ENCODE measurements at regions not wholly inside any gene's neighbourhood (a gene's known extent, or its start where the extent isn't known, plus 50 kb on each side); places are given as distances from the start of the nearest gene placed in this dataset.

DNA sequence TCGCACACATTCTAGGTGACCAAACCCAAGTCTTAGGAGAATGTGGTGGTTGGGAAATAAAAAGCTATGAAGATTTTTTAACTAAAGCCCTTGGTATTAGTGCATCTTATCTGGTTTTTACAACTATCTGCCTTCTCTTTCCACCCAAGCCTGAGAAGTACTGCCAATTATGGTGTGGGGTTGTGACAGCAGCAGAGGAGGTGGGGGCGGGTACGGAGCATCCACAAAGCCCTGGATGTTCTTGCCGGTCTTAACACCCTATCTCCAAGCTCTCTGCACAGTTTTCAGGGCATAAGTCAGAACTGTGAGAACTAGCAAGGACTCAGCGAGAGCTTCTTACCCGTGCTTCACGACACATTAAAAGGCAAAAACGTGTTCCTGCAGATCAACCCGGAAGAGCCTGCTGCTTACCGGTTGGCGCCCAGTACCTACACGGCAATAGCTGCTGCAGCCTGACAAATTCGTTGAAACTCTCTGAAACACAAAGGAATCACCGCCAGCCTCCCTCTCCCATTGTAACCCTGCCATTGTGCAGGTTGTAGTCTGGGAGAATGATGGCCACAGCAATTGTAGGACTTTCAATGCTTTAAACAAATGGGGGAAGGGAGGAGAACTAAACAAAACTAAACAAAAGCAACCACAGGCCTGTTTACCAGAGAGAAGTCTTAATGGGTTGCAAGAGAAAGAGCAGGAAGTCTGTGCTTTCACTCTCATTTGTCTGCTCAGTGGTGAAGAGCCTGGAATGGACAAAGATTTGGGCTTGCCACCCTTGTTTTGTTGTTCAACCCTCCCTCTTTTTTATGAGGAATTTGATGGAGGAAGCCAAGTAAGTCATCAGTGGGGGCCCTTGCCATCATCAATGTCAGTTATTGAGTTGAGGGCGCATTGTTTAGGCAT lies 461.0 kb upstream of the JARID2 start:
- H3K36me3 ChIP-seq (ENCODE audit: insufficient read depth, low read length), result no peaks in the 10 kb centered on the region
- H3K4me3 ChIP-seq (ENCODE audit: low read length in 2 of 2), result peak overlapping the region in 1 of 2 donors; percentile 9
- peaks cover 0 to 1% (median 0%) of the 10 kb centered on the region in 8 donors for H3K9me3 Mint-ChIP-seq
- H3K36me3 Mint-ChIP-seq, result no peaks in the 10 kb centered on the region
- ChIA-PET CTCF (ENCODE audit: partially characterized antibody) (interaction anchor here (0.7 to 1.5 kb wide), 3 partner anchors 67 to 645 kb away, joined by 3 read pairs; no protein-coding TSS in a partner anchor), POLR2A (ENCODE audit: partially characterized antibody) (interaction anchor here (0.7 to 1.4 kb wide), 3 partner anchors 11 to 113 kb away, joined by 3 to 4 read pairs (median 3); no protein-coding TSS in a partner anchor)
- peaks cover 11 to 16% (median 14%) of the 10 kb centered on the region in 4 donors for H3K4me1 Mint-ChIP-seq
- peaks cover 0 to under 1% of the 10 kb centered on the region in 2 donors for H3K27me3 Mint-ChIP-seq
- no peaks in the 10 kb centered on the region for H3K9me3 ChIP-seq (ENCODE audit: control insufficient read depth in 1 of 2, low read length in 2 of 2)
- peak overlapping the region; percentile 17 for H3K27ac ChIP-seq (ENCODE audit: low read depth, low read length)
- peak in 4 of 5 donors; percentile 24 to 45 (median 43) for DNase-seq
- peaks cover 13% of the 10 kb centered on the region for H3K4me1 ChIP-seq (ENCODE audit: insufficient read depth, low read length)
- no peaks in the 10 kb centered on the region for H3K27me3 ChIP-seq (ENCODE audit: insufficient read depth, low read length)
- intact Hi-C loops (cut with micrococcal nuclease), result no loop called here
- H3K4me3 Mint-ChIP-seq, result peak overlapping the region; percentile 67 to 85 (median 80)
- H3K27ac Mint-ChIP-seq, result peak overlapping the region; percentile 67 to 93 (median 91)

DNA sequence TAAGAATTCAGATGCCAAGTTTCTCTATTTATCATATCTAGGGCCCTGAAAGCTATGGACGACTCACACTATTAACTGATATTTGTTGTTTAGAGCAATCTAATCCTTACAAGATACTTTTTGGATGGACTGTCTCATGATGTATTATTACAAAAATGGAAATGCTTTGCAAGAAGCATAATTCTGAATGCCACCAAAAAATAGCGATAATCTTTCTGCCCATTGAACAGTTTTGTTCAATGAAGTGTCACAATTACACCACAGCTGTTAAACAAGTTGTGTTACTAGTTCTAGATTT lies 460.4 kb upstream of the JARID2 start:
- DNase-seq, result no peak
- ChIA-PET POLR2A (ENCODE audit: partially characterized antibody) (interaction anchor here (0.7 to 1.4 kb wide), 2 partner anchors 12 to 112 kb away, joined by 3 to 4 read pairs; no protein-coding TSS in a partner anchor), CTCF (ENCODE audit: partially characterized antibody) (no interaction called here)
- Mint-ChIP-seq H3K27ac (peak overlapping the region in 3 of 7 donors; percentile 67 to 93 (median 91)), H3K4me3 (peak overlapping the region in 2 of 8 donors; percentile 83 to 84), H3K36me3 (no peaks in the 10 kb centered on the region), H3K9me3 (peaks cover 0 to 1% (median 0%) of the 10 kb centered on the region in 8 donors), H3K4me1 (peaks cover 11 to 16% (median 14%) of the 10 kb centered on the region in 4 donors), H3K27me3 (peaks cover 0 to 2% of the 10 kb centered on the region in 2 donors)
- intact Hi-C loops (cut with micrococcal nuclease), result no loop called here
- H3K4me1 ChIP-seq (ENCODE audit: insufficient read depth, low read length), result peaks cover 13% of the 10 kb centered on the region
- no peaks in the 10 kb centered on the region for H3K36me3 ChIP-seq (ENCODE audit: insufficient read depth, low read length)
- no peaks in the 10 kb centered on the region for H3K27me3 ChIP-seq (ENCODE audit: insufficient read depth, low read length)
- H3K4me3 ChIP-seq (ENCODE audit: low read length in 2 of 2), result no peak overlapping the region
- H3K9me3 ChIP-seq (ENCODE audit: control insufficient read depth in 1 of 2, low read length in 2 of 2), result no peaks in the 10 kb centered on the region
- no peak overlapping the region for H3K27ac ChIP-seq (ENCODE audit: low read depth, low read length)

DNA sequence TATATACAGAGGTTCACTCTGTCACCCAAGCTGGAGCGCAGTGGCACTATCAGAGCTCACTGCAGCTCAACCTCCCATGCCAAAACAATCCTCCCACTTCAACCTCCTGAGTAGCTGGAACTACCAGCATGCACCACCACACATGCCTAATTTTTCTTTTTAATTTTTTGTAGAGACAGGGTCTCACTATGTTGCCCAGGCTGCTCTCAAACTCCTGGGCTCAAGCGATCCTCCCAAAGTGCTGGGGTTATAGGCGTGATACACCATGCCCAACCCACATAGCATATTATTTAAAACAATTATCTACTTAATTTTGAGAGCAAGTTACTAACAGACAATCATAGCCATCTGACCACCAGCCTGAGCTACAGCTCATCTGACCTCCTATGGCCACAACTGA lies 459.9 kb upstream of the JARID2 start:
- no peaks in the 10 kb centered on the region for H3K27me3 ChIP-seq (ENCODE audit: insufficient read depth, low read length)
- H3K9me3 Mint-ChIP-seq, result peaks cover 0 to 1% (median 0%) of the 10 kb centered on the region in 8 donors
- ChIA-PET CTCF (ENCODE audit: partially characterized antibody) (no interaction called here), POLR2A (ENCODE audit: partially characterized antibody) (no interaction called here)
- H3K4me1 ChIP-seq (ENCODE audit: insufficient read depth, low read length), result peaks cover 13% of the 10 kb centered on the region
- H3K27me3 Mint-ChIP-seq, result peaks cover 0 to 2% of the 10 kb centered on the region in 2 donors
- H3K27ac Mint-ChIP-seq, result no peak overlapping the region
- no peak for DNase-seq
- no peaks in the 10 kb centered on the region for H3K9me3 ChIP-seq (ENCODE audit: control insufficient read depth in 1 of 2, low read length in 2 of 2)
- H3K27ac ChIP-seq (ENCODE audit: low read depth, low read length), result no peak overlapping the region
- no peak overlapping the region for H3K4me3 ChIP-seq (ENCODE audit: low read length in 2 of 2)
- intact Hi-C loops (cut with micrococcal nuclease), result no loop called here
- H3K4me3 Mint-ChIP-seq, result peak overlapping the region in 1 of 8 donors; percentile 17
- H3K4me1 Mint-ChIP-seq, result peaks cover 11 to 16% (median 14%) of the 10 kb centered on the region in 4 donors
- no peaks in the 10 kb centered on the region for H3K36me3 ChIP-seq (ENCODE audit: insufficient read depth, low read length)
- H3K36me3 Mint-ChIP-seq, result no peaks in the 10 kb centered on the region

DNA sequence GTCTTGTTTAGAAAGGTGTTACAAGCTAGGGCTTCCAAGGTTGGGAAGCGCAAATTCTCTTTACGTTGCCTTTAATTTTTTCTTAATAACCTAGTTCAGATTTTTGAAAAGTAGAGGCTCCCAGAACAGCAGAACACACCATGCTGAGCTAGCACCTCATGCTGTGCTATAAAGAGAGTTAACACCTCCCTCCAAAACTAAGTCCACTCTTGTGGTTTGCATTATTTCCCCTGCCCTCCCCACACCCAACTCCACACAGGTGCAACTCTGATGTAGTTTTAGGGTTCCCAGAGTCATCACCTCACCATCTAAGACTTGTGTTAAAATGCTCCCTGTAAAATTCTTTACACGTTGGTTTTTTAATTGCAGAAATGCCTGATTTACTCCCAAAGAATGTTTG lies 459.4 kb upstream of the JARID2 start:
- intact Hi-C loops (cut with micrococcal nuclease), result no loop called here
- peaks cover 13% of the 10 kb centered on the region for H3K4me1 ChIP-seq (ENCODE audit: insufficient read depth, low read length)
- Mint-ChIP-seq H3K36me3 (no peaks in the 10 kb centered on the region), H3K4me1 (peaks cover 11 to 16% (median 14%) of the 10 kb centered on the region in 4 donors), H3K4me3 (no peak overlapping the region), H3K27me3 (peaks cover 0 to 5% of the 10 kb centered on the region in 2 donors), H3K9me3 (peaks cover 0 to 1% (median 0%) of the 10 kb centered on the region in 8 donors), H3K27ac (peak overlapping the region in 1 of 7 donors; percentile 2)
- no peaks in the 10 kb centered on the region for H3K36me3 ChIP-seq (ENCODE audit: insufficient read depth, low read length)
- no peak for DNase-seq
- ChIA-PET CTCF (ENCODE audit: partially characterized antibody) (no interaction called here), POLR2A (ENCODE audit: partially characterized antibody) (no interaction called here)
- no peaks in the 10 kb centered on the region for H3K9me3 ChIP-seq (ENCODE audit: control insufficient read depth in 1 of 2, low read length in 2 of 2)
- H3K4me3 ChIP-seq (ENCODE audit: low read length in 2 of 2), result no peak overlapping the region
- no peak overlapping the region for H3K27ac ChIP-seq (ENCODE audit: low read depth, low read length)
- no peaks in the 10 kb centered on the region for H3K27me3 ChIP-seq (ENCODE audit: insufficient read depth, low read length)

DNA sequence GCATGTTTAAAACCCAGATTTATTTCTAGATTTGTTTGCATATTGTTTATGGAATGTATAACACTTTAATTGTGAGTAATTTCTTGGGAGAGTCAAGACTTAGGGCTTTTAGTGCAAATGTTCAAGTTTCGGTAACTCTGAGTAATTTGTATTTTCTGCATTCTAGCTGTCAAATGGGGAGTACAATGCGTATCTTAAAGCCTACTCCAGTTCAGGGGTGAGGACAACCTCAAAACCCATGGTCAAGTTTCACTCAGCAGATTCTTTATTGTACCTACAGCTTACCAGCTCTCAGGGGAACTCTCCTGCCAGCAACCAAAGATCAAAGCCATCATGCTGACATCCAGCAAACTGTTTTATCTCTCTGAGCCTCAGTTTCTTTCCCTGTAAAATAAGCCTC lies 458.6 kb upstream of the JARID2 start:
- H3K9me3 ChIP-seq (ENCODE audit: control insufficient read depth in 1 of 2, low read length in 2 of 2), result no peaks in the 10 kb centered on the region
- H3K36me3 ChIP-seq (ENCODE audit: insufficient read depth, low read length), result no peaks in the 10 kb centered on the region
- Mint-ChIP-seq H3K27ac (no peak overlapping the region), H3K4me1 (peaks cover 11 to 16% (median 14%) of the 10 kb centered on the region in 4 donors), H3K4me3 (no peak overlapping the region), H3K36me3 (no peaks in the 10 kb centered on the region), H3K9me3 (peaks cover 0 to 1% (median 0%) of the 10 kb centered on the region in 8 donors), H3K27me3 (peaks cover 0 to 5% of the 10 kb centered on the region in 2 donors)
- H3K27me3 ChIP-seq (ENCODE audit: insufficient read depth, low read length), result no peaks in the 10 kb centered on the region
- intact Hi-C loops (cut with micrococcal nuclease), result no loop called here
- ChIA-PET POLR2A (ENCODE audit: partially characterized antibody) (no interaction called here), CTCF (ENCODE audit: partially characterized antibody) (interaction anchor here (1.0 to 1.6 kb wide), 2 partner anchors 35 to 70 kb away, joined by 3 to 4 read pairs; no protein-coding TSS in a partner anchor)
- no peak overlapping the region for H3K27ac ChIP-seq (ENCODE audit: low read depth, low read length)
- H3K4me1 ChIP-seq (ENCODE audit: insufficient read depth, low read length), result peaks cover 13% of the 10 kb centered on the region
- no peak overlapping the region for H3K4me3 ChIP-seq (ENCODE audit: low read length in 2 of 2)
- DNase-seq, result no peak

DNA sequence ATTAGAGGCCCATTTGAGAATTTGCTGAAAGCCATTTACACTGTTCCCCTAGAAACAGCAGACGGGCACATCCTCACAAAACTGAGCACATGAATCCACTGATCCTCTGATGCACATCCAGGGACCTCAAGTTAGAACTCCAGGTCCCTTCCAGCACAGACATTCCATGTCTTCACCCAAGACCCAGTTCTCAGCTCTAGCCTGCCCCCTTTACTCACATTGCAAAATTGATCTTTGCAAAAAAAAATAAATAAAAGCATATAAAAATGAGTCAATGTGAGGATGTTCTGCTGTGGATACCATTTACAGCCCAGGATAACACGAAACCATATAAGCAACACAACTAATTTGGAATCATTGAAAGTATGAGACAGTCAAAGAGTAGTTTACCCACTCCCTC lies 458.2 kb upstream of the JARID2 start:
- Histone ChIP-seq H3K27ac (ENCODE audit: low read depth, low read length) (no peak overlapping the region), H3K4me3 (ENCODE audit: low read length in 2 of 2) (no peak overlapping the region), H3K4me1 (ENCODE audit: insufficient read depth, low read length) (peaks cover 13% of the 10 kb centered on the region), H3K9me3 (ENCODE audit: control insufficient read depth in 1 of 2, low read length in 2 of 2) (no peaks in the 10 kb centered on the region), H3K36me3 (ENCODE audit: insufficient read depth, low read length) (no peaks in the 10 kb centered on the region), H3K27me3 (ENCODE audit: insufficient read depth, low read length) (no peaks in the 10 kb centered on the region)
- H3K27ac Mint-ChIP-seq, result no peak overlapping the region
- no peak overlapping the region for H3K4me3 Mint-ChIP-seq
- no peak for DNase-seq
- POLR2A ChIA-PET (ENCODE audit: partially characterized antibody), result no interaction called here
- intact Hi-C loops (cut with micrococcal nuclease), result no loop called here
- H3K36me3 Mint-ChIP-seq, result no peaks in the 10 kb centered on the region
- peaks cover 11 to 16% (median 14%) of the 10 kb centered on the region in 4 donors for H3K4me1 Mint-ChIP-seq
- H3K9me3 Mint-ChIP-seq, result peaks cover 0 to 1% (median 0%) of the 10 kb centered on the region in 8 donors
- CTCF ChIA-PET (ENCODE audit: partially characterized antibody), result interaction anchor here (1.0 to 1.6 kb wide), 2 partner anchors 35 to 70 kb away, joined by 3 to 4 read pairs; no protein-coding TSS in a partner anchor
- peaks cover 0 to 5% of the 10 kb centered on the region in 2 donors for H3K27me3 Mint-ChIP-seq

DNA sequence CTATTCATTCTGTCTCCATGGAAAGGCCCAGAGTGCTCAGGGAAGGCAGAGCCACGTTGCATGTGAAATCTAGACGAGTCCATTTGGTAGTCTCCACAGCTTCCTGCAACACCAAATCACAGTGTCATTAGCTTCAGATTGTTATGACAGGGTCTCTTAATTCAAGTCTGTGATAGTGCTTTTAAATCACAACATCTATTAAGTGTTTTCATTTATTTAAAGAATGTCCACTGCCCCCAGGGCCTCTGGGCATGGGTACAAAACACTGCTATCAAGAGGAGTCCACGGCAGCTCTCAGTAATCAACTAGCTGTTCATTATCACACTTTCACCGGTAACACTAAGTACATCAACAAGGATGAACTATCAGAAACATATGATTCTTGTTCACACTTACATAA lies 455.9 kb upstream of the JARID2 start:
- H3K9me3 Mint-ChIP-seq, result peaks cover 0 to 1% (median 0%) of the 10 kb centered on the region in 8 donors
- Histone ChIP-seq H3K27ac (ENCODE audit: low read depth, low read length) (no peak overlapping the region), H3K27me3 (ENCODE audit: insufficient read depth, low read length) (no peaks in the 10 kb centered on the region), H3K9me3 (ENCODE audit: control insufficient read depth in 1 of 2, low read length in 2 of 2) (no peaks in the 10 kb centered on the region), H3K4me3 (ENCODE audit: low read length in 2 of 2) (no peak overlapping the region), H3K36me3 (ENCODE audit: insufficient read depth, low read length) (no peaks in the 10 kb centered on the region), H3K4me1 (ENCODE audit: insufficient read depth, low read length) (peaks cover 8% of the 10 kb centered on the region)
- no peak overlapping the region for H3K27ac Mint-ChIP-seq
- H3K4me3 Mint-ChIP-seq, result no peak overlapping the region
- peaks cover 0 to 5% of the 10 kb centered on the region in 2 donors for H3K27me3 Mint-ChIP-seq
- ChIA-PET POLR2A (ENCODE audit: partially characterized antibody) (no interaction called here), CTCF (ENCODE audit: partially characterized antibody) (no interaction called here)
- H3K36me3 Mint-ChIP-seq, result no peaks in the 10 kb centered on the region
- H3K4me1 Mint-ChIP-seq, result peaks cover 6 to 11% (median 8%) of the 10 kb centered on the region in 4 donors
- DNase-seq, result no peak
- intact Hi-C loops (cut with micrococcal nuclease), result no loop called here
